Amniotic stem cell (primary cell): ENCODE measurements at regions not wholly inside any gene's neighbourhood (a gene's known extent, or its start where the extent isn't known, plus 50 kb on each side); places are given as distances from the start of the nearest gene placed in this dataset.
"Not testable (repeated sequence)": the region's sequence is repeated elsewhere in the genome, so short reads cannot be mapped to it uniquely, and the experiment has no call there.

Experiments used
- DNase-seq: peaks from one replicate; lab custom pipeline; 2025; lab: John Stamatoyannopoulos, UW

DNA sequence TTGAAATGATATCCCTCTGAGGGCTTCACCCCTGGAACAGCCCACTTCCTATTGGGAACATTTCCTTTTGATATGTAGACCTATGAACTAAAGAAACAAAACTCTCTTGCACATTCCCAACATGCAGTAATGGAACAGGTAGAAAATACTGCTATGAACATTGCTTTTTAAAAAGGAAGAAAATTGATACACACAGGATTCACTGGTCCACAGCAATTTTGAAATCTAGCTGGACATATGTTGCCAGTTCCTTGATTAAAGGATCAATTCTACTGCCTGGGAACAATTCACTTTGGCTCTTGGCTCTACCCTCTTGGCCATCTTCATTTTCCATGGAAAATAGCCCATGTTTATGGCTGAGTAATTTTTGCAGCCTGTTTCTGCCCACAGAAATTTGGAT is 74.9 kb upstream of the ZNF280D start:
- no peak for DNase-seq

DNA sequence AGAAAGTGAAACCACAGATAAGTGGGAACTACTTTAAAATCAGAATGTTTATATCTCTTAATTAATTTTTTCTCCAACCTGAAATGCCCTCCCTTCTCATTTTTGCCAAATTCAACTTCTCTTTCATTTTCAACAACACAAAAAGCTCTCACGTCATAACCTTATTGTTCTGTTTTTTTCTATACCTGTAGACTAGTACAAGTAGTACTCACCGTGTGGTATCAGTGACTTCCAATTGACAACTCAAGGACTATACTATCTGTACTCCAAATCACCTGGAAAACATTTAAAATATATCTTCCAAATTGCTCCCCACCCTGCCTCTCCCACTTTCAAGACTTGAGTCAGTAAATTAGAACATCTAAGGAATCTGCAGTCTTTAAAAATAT is 72.8 kb upstream of the ZNF280D start:
- no peak for DNase-seq

DNA sequence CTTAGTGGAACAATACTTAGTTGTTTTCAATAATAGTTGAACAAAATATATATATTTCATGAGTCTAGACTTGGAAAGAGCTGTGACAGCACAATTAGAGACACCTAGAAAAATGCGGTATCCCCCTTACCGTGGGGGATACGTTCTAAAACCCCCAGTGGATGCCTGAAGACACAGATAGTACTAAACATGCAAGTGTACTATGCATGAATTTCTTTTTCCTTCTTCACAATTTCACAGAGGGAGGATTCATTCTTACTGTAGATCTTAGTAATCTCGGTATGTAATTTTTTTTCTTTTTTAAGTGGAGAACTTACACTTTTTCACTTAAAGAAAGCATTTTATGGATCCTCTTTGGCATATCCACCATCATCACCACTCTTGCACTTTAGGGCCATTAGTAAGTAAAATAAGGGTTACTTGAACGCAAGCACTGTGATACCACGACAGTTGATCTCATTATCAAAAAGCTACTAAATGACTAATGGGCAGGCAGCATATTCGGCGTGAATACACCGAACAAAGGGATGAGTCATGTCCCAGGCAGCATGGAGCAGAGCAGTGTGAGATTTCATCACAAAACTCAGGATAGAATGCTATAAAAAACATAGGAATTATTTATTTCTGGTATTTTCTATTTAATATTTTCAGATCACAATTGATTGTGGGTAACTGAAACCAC is 72.3 kb upstream of the ZNF280D start:
- peak; percentile 45 for DNase-seq

DNA sequence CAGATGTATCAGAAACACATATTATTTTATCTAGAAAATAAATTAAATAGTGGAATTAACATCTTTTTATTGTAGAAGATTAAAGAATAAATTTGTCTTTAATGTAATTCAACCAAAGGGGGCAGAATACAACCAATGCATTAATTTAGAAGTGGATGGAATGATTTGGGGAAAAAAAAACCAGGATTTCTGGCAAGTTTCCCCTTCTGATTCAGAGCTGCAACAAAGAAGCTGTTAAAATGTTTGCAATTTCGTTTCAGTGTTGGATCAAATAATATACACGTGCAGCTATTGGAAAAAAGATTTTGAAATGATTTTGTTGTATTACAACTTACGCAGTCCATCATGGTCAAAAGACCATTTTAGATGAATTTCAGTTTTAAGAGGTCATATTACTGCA is 71.6 kb upstream of the ZNF280D start:
- DNase-seq, result no peak

DNA sequence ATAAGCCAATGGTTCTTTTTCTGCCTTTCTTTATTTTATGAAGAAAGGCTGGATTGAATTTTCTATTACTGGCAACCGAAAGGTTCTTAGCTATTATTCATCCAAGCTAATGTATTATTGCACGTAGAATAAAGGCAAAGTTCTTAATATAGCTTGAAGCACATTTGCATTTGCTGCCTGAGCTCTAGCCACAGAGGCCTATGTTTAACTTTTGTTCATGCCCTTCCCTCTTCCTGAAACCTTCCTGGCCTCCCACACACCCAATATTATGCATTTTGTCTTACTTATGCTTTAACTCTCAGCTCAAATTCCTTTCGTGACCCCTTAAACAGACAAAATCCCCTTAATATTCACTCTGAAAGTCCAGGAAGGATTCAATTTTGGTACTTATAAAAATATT is 71.0 kb upstream of the ZNF280D start:
- DNase-seq, result no peak

DNA sequence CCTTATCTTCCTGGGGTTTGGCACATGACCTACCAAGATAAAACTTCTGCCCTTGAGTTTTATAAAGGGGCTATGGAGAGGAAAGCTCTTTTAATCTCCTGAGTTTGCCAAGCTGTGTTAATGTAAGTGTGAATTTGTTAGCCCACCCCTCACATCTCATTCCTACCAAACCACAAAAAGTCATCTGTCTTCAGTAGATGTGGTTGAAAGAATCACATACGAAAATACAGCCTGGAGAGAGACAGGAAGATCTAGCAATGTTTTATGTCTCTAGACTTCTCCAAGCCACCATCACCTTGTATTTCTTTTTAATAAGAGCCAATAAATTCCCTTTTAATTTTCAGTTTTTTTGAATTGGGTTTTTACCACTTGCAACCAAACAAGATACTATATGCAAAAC is 68.9 kb upstream of the ZNF280D start:
- no peak for DNase-seq

DNA sequence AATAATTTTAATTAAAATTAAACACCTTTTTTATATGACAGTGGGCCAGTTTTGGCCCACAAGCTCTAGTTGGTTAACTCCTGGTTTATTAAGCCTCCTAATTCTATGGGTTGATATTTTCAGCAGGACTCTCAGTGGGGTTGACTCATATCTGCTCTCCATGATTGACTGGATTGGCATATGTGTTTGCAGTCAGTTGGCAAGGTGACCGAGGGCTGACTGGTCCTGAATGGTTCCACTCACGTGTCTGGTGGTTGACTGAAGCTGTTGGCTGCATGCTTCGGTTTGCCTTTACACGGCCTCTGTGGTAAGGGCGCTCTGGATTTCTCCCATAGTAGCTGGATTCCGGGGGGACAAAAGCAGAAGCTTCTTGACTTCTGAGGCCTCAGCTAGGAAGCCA is 65.3 kb upstream of the ZNF280D start:
- DNase-seq, result no peak

DNA sequence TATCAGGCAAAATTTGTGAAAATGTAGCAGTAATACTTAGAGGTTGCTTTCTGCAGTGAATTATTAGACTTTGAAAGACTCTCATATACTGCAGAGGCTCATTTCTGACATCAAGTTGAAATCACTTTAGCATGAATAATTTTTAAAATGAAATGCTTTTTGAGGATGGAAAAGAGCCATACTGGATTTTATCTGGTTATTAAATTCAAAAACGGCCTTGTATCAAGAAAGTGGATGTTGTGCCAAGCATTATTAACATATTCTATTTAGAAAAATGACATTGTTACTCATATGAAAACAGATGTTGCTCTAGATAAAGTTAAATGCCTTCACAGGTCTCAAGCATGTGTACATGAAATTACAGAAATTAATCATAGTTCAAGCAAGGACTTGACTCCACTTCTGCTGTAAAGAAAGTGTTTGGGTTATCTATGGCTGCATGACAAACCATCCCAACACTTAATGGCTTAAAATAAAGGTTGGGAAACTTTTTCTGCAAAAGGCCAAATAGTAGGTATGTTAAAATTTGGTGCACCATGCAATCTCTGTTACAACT is 64.5 kb upstream of the ZNF280D start:
- no peak for DNase-seq

DNA sequence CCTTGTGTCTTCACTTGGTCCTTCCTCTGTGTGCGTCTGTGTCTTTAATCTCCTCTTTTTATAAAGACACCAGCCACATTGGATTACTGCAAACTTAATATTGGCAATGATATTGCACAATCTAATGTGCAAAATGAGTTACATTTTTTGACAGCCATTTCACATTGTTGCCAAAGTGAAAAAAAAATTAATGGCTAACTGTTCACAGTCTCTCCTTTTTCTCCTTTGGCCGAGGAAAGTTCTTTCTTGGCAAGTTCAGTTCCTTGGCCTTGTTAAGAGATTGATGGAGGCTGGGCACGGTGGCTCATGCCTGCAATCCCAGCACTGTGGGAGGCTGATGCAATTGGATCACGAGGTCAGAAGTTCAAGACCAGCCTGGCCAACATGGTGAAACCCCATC is 62.2 kb upstream of the ZNF280D start:
- no peak for DNase-seq

DNA sequence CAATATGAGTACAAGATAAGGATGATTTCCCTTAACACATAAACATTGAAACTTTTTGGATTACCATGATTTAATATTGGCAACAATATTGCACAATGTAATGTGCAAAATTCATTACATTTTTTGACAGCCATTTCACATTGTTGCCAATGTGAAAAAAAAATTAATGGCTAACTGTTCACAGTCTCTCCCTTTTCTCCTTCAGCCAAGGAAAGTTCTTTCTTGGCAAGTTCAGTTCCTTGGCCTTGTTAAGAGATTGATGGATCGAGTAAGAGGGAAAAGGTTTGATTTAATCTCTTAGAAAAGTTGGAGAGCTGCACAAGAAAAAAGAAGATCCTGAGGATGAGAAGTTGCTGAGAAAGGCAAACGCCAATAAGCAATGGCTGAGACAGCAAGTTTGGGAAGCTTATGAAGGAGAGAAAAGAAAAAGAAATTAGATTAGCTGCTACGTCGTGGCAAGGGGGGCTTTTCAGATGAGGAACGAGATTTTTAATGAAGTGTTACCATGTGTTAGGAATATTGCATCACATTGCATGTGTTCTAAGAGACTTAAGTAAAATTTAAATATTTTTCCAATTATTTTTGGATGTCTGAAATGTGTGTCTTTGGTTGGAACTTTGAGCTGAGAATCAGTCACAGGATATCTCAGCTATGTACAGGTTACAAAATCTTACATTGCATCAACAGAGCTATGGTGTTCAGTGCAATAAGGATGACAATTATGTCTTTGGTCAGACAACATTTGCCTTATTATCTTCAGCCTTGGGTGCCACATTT is 61.4 kb upstream of the ZNF280D start:
- DNase-seq, result no peak

DNA sequence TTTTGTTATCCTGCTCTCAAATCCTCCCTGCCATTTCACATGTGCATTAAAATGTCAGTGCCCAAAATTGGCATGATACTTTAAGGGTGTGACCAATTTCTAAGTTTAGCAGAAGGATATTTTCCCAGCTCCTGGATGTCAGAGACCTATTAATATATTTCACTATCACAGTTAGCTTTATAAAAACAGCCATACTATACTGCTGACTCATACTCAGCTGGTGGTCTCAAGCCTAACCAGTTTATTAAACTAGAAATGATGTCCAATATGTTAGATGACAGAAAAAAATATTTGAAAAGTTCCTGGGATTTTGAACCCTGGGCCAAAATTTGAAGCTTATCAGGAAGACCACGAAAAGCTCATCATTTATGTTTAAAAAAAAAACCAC is 60.9 kb upstream of the ZNF280D start:
- no peak for DNase-seq

DNA sequence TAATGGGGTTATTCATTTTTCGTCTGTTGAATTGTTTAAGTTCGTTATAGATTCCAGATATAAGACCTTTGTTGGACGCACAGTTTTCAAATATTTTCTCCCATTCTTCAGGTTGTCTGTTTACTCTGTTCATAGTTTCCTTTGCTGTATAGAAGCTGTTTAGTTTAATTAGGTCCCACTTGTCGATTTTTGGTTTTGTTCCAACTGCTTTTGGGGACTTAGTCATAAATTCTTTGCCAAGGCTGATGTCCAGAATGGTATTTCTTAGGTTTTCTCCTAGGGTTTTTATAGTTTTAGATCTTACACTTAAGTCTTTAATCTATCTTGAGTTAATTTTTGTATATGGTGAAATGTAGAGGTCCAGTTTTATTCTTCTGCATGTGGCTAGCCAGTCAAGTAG is 58.9 kb upstream of the ZNF280D start:
- no peak for DNase-seq

DNA sequence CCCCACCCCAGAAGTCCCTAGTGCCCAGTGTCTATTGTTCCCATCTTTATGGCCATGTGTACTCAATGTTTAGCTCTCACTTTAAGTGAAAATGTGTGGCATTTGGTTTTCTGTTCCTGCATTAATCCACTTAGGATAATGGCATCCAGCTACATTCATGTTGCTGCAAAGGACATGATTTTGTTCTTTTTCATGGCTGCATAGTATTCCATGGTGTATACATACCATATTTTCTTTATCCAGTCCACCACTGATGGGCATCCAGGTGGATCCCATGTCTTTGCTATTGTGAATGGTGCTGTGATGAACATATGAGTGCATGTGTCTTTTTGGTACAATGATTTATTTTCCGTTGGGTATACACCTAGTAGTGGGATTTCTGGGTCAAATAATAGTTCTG is 58.2 kb upstream of the ZNF280D start:
- DNase-seq, result not testable (repeated sequence)

DNA sequence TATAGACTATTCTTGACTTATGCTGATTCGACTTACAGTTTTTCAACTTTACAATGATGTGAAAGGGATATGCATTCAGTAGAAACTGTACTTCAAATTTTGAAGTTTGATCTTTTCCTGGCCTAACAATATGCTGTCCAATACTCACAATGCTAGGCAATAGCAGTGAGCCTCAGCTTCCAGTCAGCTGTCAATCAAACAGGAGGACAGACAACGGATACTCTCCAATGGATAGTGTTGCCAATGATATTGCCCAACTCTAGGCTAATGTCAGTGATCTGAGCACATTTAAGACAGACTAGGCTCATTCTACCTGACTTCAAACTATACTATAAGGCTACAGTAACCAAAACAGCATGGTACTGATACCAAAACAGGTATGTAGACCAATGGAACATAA is 55.0 kb upstream of the ZNF280D start:
- no peak for DNase-seq

DNA sequence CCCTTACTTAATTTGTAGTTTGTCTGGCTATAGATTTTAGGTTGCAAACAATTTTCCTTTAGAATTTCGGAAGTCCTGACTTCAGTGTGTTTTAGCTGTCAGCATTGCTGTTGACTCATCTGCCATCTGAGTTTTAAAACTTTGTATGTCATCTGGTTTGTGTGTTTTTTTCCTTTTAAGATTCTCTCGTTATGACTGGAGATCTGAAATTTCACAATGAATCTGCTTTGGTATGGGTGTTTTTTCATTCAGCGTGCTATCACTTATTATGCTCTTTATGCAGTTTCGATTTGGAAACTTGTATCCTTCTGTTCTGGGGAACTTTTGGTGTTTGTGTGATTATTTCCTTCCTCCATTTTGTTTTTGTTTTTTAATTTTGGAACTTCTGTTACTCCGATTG is 53.7 kb upstream of the ZNF280D start:
- DNase-seq, result no peak

DNA sequence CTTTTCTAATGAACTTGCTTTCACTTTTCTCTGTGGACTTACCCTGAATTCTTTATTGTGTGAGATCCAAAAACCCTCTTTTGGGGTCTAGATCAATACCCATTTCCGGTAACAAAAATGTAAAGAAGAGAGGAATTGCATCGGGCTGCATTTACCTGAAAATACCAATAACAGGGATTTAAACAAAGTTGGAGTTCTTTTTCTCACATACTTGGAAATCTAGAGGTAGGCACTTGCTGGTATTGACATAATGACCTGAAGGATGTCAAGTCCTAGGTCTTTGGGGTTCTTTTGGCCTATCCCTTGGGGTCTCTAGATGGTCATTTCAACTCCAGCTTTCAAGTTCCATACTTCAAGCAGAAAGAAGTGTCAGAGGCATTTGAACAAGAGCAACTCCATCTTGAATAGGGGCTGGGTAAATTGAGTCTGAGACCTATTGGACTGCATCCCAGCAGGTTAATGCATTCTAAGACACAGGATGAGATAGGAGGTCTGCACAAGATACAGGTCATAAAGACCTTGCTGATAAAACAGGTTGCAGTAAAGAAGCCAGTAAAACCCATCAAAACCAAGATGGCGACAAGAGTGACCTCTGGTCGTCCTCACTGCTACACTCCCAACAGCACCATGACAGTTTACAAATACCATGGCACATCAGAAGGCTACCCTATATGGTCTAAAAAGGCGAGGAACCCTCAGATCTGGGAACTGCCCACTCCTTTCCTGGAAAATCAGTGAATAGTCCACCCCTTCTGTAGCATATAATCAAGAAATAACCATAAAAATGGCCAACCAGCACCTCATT is 50.8 kb upstream of the ZNF280D start:
- no peak for DNase-seq

DNA sequence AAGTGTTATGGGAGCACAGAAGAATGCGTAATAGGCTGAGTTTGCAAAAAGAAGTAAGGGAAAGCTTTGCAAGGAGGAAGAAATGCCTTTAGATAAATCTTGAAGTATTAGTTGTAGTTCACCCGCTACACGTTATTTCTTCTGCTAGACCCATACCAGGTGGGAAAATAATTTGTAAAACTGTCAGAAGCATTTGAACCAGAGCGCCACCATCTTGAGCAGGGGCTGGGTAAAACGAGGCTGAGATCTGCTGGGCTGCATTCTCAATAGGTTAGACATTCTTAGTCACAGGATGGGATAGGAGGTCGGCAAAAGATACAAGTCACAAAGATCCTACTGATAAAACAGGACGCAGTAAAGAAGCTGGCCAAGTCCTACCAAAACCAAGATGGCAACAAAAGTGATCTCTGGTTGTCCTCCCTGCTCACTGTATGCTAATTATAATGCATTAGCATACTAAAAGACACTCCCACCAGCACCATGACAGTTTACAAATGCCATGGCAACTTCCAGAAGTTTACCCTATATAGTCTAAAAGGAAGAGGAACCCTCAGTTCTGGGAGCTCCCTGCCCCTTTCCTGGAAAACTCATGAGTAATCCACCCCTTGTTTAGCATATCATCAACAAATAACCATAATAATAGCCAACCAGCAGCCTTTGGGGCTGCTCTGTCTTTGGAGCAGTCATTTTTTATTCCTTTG is 50.0 kb upstream of the ZNF280D start:
- no peak for DNase-seq
